Jurkat, Clone E6-1 (cell line): ENCODE measurements at regions not wholly inside any gene's neighbourhood (a gene's known extent, or its start where the extent isn't known, plus 50 kb on each side); places are given as distances from the start of the nearest gene placed in this dataset.
"Not testable (repeated sequence)": the region's sequence is repeated elsewhere in the genome, so short reads cannot be mapped to it uniquely, and the experiment has no call there.

Source experiments
- DNase-seq: peaks from one replicate; pipeline ENCODE4 v3.0.0-alpha.2; 2011; ENCODE audit warnings: low read depth, low spot score
- H3K4me3 ChIP-seq: 2 replicates; pipeline ENCODE4 v1.5.1; 2011; ENCODE audit warnings: mild to moderate bottlenecking, low read length, control low read depth, moderate library complexity

GRCh38 chr9:113661074-113661473 is 197.5 kb downstream of the RGS3 start:
- no peak for DNase-seq

GRCh38 chr9:113664181-113664875 is 200.8 kb downstream of the RGS3 start:
- DNase-seq: no peak
- H3K4me3 ChIP-seq: no peak overlapping the region

More at GRCh38 chr9:113661074-113661473, 197.5 kb downstream of the RGS3 start:
- no peak overlapping the region for H3K4me3 ChIP-seq

DNA sequence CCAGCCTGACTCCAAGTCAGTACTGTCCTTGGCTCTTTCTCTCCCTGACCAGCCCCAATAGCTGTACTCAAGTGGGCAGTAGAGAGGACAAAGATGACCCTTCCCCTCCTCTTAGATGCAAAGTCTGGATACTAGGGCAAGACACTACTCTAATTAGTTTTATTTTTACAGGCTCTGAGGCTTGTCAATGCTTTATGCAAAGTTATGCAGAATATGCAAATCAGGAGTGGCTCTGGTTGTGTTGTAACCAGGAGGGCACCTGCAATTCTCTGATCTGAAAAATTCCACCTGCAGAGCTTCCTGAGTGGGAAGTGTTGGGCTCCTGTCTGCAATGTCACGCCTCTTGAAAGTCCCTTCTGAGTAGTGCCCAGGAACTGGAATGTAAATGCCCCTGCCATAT is 201.5 kb downstream of the RGS3 start:
- DNase-seq: no peak
- H3K4me3 ChIP-seq: no peak overlapping the region

- H3K4me3 ChIP-seq: no peak overlapping the region
- DNase-seq: no peak
Measured at GRCh38 chr9:113665756-113666155, 202.2 kb downstream of the RGS3 start.

DNA sequence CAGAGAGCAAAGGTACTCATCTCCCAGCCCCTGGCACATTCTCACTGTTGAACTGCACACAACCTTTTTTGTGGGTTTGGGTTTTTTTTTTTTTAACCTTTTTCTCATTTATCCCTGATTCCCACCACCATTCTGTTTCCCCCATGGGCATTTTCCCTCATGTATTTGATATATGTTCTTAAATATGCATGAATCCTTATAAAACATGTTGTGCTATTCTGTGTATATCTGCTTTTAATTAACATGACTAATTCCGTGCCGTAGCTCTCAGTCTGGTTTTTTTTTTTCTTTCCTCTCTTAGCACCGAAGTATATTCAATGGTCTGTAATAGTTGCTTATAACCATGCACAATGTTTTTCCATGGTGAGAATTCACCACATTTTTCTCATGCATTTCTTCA is 204.5 kb downstream of the RGS3 start:
- no peak for DNase-seq

DNA sequence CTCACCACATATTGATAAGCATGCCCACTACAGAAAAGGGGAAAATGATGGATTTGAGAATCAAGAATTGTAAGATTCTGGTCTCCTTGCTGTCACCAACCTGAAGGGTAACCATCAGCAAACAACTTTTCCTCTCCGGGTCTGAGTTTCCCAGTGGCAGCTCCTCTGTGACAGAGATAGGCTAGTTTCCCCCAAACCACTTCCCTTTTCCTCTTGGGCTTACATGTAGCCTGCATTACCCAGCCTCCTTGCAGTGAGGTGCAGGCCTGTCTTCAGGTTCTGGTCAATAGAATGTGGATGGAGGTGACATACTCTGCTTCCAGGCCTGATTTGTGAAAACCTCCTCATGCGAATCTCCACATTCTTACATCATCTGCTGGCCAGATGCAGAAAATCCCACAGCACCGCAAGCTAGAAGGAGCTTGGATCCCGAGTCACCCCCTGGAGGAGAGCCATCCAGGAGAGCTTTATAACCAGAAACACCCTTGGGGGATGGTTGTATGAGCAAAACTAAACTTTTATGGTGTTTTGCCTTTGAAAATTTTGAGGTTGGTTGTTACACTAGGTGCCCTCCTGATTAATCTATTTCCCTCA is 206.1 kb downstream of the RGS3 start:
- no peak for DNase-seq
- no peak overlapping the region for H3K4me3 ChIP-seq

More for the DNA sequence above, 204.5 kb downstream of the RGS3 start:
- no peak overlapping the region for H3K4me3 ChIP-seq

DNA sequence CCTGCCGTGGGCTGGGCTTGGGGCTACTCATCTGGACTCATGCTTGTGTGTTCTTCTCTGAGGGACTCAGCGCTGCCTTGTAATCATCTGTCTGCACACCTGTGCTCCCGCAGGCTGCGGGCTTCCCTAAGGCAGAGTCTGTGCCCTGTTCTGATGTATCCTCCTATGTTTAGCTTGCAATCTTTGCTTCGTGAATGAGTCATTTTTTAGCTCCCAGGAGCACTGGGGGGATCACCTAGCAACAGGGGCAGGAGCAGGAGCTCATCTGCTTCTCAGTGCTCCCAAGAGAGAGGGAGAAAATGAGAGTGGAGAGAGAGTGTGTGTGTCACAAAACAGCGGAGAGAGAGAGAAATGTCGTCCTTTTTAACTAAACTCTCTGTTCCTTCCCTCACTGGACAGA is 202.4 kb upstream of the ZNF618 start:
- H3K4me3 ChIP-seq: no peak overlapping the region
- DNase-seq: no peak

DNA sequence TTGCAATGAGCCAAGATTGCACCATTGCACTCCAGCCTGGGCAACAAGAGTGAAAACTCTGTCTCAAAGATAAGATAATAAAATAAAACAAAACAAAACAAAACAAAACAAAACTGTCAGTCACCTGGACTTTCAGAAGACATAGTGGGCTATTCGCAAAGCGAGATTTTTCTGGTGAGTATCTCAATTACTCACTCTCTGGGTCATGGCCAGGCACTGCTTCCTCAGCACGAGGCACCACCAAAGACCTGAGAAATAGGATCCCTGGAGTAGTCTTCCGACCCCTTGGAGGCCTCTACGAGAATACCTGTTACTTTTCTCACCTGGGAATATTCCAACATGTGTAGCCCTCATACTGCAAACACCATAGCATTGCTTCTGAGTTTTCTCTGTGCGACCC is 201.7 kb upstream of the ZNF618 start:
- DNase-seq: no peak
- H3K4me3 ChIP-seq: no peak overlapping the region

DNA sequence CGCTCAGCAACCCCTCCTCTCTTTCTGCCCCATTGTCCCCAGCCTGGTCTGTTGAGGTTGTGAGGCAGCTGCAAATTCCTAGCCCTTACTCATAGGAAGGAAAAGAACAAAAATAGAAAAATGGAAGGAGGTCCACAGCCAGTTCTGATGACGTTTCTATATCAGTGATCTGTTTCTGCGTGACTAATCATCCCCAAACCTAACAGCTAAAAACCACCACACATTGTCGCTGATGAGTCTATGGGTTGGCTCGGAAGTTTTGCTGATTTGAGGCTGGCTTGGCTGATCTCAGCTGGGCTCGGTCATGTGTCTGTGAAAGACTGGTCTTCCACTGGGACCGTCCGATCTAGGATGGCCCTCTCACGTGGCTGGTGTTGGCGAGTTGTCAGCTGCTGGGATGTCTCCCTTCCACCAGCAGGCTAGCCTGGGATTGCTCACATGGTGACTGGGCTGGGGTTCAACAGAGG is 200.6 kb upstream of the ZNF618 start:
- DNase-seq: no peak
- no peak overlapping the region for H3K4me3 ChIP-seq

DNA sequence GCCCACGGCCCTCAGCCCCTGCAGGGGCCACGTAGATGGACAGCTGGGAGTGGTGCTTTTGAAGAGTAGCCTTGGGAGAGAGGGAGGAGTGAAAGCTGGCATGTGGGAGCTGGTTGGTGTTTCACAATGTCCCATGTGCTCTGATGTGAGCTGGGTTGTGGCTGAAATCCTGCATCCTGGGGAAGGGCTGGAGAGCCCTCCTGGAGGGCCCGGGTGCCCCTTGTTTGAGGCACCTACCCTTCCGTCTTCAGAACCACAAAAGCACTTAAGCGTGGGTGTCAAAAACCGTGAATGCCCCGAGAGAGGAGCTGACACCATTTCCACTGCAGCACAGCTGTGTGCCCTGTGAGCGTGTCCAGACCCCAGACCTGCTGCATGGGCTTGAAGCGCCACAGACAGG is 199.1 kb upstream of the ZNF618 start:
- DNase-seq: no peak
- H3K4me3 ChIP-seq: no peak overlapping the region

DNA sequence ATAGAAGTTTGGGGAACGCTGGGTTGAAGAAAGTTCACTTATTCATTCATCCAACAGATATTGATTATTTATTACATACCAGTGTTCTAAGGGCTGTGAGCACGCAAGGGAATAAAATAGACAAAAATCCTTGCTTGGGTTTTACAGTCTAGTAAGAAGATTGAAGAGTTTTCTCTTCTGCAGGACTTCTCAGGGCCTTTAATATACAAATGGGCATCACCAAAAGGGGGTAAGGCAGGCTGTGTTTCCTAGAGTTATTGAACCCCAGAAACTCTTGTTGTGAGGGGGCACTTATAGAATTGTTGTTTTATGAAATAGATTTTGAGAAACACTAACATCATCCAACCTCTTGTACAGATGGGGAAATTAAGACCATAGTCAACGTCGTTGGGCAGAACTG is 198.5 kb upstream of the ZNF618 start:
- no peak overlapping the region for H3K4me3 ChIP-seq
- no peak for DNase-seq

GRCh38 chr9:113678119-113678858 is 197.8 kb upstream of the ZNF618 start:
- H3K4me3 ChIP-seq: no peak overlapping the region
- no peak for DNase-seq

DNA sequence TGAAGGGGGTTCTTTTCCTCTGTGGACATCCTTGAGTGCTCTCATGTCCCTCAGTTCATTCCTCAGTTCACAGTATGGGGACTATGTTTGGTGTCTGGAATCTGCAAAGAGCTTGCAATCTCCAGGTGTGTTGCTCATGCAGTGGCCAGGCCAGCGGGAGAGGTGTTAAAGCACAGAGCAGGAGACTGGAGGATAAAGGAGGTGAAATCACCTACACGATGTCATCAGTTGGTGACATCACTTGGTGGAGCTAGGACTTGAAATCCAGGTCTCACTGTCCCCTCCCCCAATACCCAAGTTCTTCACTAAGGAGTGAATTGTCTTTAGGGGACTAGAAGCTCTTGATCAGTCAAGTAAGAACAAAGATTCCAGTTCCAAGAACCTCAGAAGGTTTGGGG is 197.3 kb upstream of the ZNF618 start:
- DNase-seq: no peak

DNA sequence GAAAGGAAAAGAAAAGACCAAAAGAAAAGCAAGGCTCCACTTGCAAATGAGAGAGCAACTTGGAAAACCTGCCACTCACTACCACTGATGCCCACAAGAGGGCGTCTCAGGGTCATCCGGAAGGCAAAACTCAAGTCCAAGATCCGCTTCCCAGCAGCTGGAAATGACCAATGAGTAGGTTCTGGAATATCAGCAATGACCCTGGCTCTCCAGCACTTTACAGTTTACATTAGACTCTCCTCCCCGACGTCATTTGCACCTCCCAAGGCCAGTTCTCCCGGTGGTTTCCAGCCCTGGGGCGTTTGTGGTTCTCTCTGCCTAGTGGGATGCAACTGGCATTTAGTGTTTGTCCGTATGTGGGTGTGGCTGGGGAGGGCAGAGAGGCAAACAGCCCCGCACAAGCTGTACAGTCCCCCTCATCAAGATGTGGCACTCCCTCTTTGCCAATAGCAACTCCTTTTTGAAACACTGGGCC is 193.8 kb upstream of the ZNF618 start:
- no peak overlapping the region for H3K4me3 ChIP-seq

More for the DNA sequence above, 197.3 kb upstream of the ZNF618 start:
- no peak overlapping the region for H3K4me3 ChIP-seq

DNA sequence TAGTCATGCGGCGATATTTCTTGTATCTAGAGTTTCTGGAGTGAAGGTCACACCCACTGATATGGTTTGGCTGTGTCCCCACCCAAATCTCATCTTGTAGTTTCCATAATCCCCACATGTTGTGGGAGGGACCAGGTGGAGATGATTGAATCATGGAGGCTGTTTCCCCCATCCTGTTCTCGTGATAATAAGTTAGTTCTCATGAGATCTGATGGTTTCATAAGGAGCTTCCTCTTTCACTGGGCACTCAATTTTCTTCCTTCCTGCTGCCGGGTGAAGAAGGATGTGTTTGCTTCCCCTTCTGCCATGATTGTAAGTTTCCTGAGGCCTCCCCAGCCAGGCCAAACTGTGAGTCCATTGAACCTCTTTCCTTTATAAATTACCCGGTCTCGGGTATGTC is 190.5 kb upstream of the ZNF618 start:
- H3K4me3 ChIP-seq, DNase-seq: not testable (repeated sequence)

More for the DNA sequence above, 193.8 kb upstream of the ZNF618 start:
- DNase-seq: peak; percentile 46

- H3K4me3 ChIP-seq: no peak overlapping the region
Measured at GRCh38 chr9:113687107-113687679, 188.9 kb upstream of the ZNF618 start.

DNA sequence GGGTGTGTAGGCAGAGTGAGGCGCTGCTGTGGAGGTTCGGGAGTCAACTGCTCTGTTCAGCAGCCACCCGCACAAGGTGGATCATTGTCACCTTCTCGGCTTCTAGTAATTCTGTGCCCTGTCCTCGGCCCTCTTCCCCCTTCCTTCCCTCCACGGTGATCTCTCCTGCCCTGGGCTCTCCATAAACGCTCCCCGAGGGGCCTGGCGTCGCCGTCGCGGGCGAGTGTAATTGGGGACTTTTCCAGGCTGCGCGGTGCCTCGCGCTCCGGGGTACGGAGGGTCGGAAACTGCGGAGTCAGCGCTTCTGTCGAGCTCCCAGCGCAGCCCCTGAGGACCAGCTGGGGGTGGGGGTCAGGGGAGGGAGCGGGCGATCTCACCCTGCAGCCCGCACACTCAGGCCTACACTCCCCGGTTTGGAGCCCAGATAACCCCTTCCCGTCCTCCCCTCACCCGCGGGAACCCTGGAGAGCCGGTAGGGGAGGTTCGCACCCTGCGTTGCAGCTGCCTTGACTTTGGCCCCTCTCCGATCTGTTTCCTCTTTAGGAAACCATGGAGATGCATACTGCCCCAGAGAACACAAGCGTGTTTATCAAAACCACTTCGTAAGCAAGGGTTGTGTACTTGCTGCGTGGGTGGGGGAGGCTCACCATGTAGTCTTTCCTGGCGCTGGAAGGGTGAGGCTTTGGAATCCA is 188.3 kb upstream of the ZNF618 start:
- no peak overlapping the region for H3K4me3 ChIP-seq
- no peak for DNase-seq

More at GRCh38 chr9:113687107-113687679, 188.9 kb upstream of the ZNF618 start:
- DNase-seq: no peak

DNA sequence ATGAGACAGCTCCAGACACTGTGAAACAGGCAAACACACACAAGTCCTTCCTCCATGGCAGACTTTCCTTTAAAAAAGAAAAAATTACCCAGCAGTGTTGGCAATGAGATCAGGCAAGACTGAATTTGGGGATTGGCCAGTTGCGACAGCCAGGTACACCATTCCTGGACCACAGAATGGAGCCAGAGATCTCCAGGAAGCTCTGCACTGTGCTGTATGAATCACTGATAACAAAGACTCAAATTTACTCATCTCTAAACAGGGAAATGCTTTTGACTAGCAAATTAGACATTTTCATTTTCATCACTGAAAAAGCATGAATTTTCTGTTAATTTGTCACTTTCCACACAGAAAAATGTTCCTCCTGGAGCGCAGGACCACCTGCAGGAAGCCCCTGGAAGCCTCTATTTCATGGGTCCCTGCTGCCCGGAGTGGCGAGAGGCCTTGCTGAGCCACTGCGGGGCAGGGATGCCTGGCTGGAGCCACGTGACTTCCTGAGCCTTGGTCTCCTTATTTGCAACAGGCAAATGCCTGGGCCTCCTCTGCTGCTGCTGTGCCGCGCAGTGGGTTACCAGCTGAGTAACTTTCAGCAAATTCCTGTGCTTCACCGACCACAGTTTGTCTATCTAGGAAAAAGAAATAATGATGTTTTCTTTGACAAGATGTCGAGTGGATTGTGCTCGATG is 185.9 kb upstream of the ZNF618 start:
- no peak overlapping the region for H3K4me3 ChIP-seq
- no peak for DNase-seq

- H3K4me3 ChIP-seq: no peak overlapping the region
- no peak for DNase-seq
Measured at GRCh38 chr9:113692256-113692655, 183.9 kb upstream of the ZNF618 start.
